Naive thymus-derived CD8-positive, alpha-beta T cell (primary cell): ENCODE measurements at regions not wholly inside any gene's neighbourhood (a gene's known extent, or its start where the extent isn't known, plus 50 kb on each side); places are given as distances from the start of the nearest gene placed in this dataset.
"Not testable (repeated sequence)": the region's sequence is repeated elsewhere in the genome, so short reads cannot be mapped to it uniquely, and the experiment has no call there.

Experiments used
- ATAC-seq, 2 donors: fragments of 150-1000 bp; cut with Tn5 transposase in 1 of 2; sonication (Bioruptor Pico), chemical (Tn5 transposase) in 1 of 2; 1 replicate in 1 of 2; 2 replicates in 1 of 2; pipeline ENCODE4 v1.10.0; 2021; ENCODE audit warnings: mild to moderate bottlenecking in 2 of 2, moderate library complexity in 2 of 2
- POLR2A ChIA-PET: fragments of 350-600 bp; sonication (Branson Sonifier 250); formaldehyde crosslinking; loops from one replicate; lab custom pipeline; 2021; ENCODE audit warnings: antibody characterized with exemption; lab: Charles Lee
- DNase-seq, 10 donors: peaks; one replicate each; pipeline versions ENCODE4 v3.0.0 to v3.0.0-alpha.2; 2020 to 2022
- H3K27ac Mint-ChIP-seq, 10 donors: one replicate each; pipeline ENCODE4 v1.8.0; 2020 to 2022; ENCODE audit warnings: mild to moderate bottlenecking in 10 of 10, mixed read lengths in 10 of 10, moderate library complexity in 4 of 10, inconsistent platforms in 1 of 10
- H3K27me3 Mint-ChIP-seq, 5 donors: one replicate each; pipeline ENCODE4 v1.8.0; 2021 to 2022; ENCODE audit warnings: mixed read lengths in 5 of 5
- H3K36me3 Mint-ChIP-seq, 3 donors: one replicate each; pipeline ENCODE4 v1.8.0; 2020 to 2022; ENCODE audit warnings: mixed read lengths in 3 of 3, mild to moderate bottlenecking in 2 of 3, inconsistent platforms in 1 of 3
- H3K4me1 Mint-ChIP-seq, 4 donors: one replicate each; pipeline ENCODE4 v1.8.0; 2021 to 2022; ENCODE audit warnings: mixed read lengths in 4 of 4
- H3K4me3 Mint-ChIP-seq, 10 donors: one replicate each; pipeline ENCODE4 v1.8.0; 2020 to 2022; ENCODE audit warnings: mild to moderate bottlenecking in 10 of 10, mixed read lengths in 10 of 10, moderate library complexity in 6 of 10, inconsistent platforms in 1 of 10
- H3K9me3 Mint-ChIP-seq, 9 donors: one replicate each; pipeline ENCODE4 v1.8.0; 2020 to 2022; ENCODE audit warnings: mixed read lengths in 9 of 9, mild to moderate bottlenecking in 3 of 9, inconsistent platforms in 1 of 9, moderate library complexity in 1 of 9

DNA sequence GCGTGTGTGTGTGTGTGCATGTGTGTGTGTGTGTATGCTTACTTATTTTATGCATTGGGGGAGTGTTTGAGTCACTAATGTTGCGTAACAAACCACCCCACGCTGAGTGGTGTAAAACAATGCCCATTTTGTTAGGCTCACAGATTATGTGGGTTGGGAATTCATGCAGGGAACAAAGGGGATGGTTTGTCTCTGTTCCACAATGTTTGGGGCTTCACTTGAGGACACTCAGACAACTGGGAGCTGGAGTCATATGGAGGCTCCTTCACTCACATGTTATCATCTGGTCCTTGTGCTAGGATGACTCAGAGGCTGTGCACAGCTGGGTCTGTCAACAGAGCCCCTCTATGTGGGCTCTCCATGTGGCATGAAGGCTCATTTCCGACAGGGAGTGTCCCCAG is 51.3 kb upstream of the LARGE1 start:
- no peaks in the 10 kb centered on the region for H3K4me1 Mint-ChIP-seq
- H3K4me3 Mint-ChIP-seq, result no peak overlapping the region
- H3K27me3 Mint-ChIP-seq, result peaks cover 0 to 27% (median 6%) of the 10 kb centered on the region in 5 donors
- H3K27ac Mint-ChIP-seq, result no peak overlapping the region
- ATAC-seq (no peak), DNase-seq (no peak)
- POLR2A ChIA-PET, result no interaction called here
- H3K9me3 Mint-ChIP-seq, result peaks cover 0 to 3% (median 0%) of the 10 kb centered on the region in 9 donors
- H3K36me3 Mint-ChIP-seq, result no peaks in the 10 kb centered on the region

DNA sequence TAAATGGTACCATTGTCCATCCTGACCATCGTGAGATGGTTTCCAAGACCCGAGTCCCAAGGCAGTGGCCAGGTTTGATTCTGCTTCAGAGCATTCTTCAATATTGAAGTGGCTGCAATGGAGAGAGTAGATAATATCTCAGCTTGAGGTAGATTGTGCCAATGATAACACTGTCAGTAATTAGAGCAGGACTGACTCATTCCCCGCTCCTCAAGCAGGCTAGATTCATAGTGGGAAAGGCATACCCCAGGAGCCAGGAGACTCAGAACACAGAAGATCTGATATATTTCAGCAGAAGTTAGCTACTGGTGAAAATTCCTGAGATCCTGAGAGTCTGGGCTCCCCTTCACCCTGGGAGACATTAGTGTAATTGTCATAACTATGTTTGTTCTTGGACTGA is 55.6 kb upstream of the LARGE1 start:
- Mint-ChIP-seq H3K9me3 (peaks cover 0 to 3% (median 0%) of the 10 kb centered on the region in 9 donors), H3K4me1 (no peaks in the 10 kb centered on the region), H3K4me3 (no peak overlapping the region), H3K36me3 (no peaks in the 10 kb centered on the region), H3K27me3 (peaks cover 2 to 22% (median 10%) of the 10 kb centered on the region in 5 donors), H3K27ac (no peak overlapping the region)
- ATAC-seq (no peak), DNase-seq (no peak)
- POLR2A ChIA-PET, result no interaction called here

DNA sequence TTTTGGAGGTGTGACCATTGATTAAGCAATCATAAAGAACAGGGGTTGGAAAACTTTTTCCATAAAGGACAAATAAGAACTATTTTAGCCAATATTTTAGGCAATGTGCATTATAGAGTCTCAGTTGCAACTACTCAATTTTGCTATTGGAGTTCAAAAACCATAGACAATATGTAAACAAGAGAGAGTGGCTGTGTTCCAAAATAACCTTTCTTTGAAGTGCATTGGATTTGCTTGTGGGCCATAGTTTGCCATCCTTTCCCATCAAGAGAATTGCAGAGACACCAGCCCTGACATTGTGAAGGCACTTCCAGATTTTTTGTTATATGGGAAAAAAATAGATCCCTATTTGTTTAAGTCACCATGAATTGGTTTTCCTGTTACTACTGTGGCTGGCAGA is 63.3 kb upstream of the LARGE1 start:
- Mint-ChIP-seq H3K4me1 (no peaks in the 10 kb centered on the region), H3K9me3 (peaks cover 0 to 9% (median 0%) of the 10 kb centered on the region in 9 donors), H3K27ac (no peak overlapping the region), H3K4me3 (no peak overlapping the region), H3K36me3 (no peaks in the 10 kb centered on the region), H3K27me3 (peaks cover 0 to 10% (median 9%) of the 10 kb centered on the region in 5 donors)
- no peak for DNase-seq
- POLR2A ChIA-PET, result no interaction called here
- no peak for ATAC-seq

DNA sequence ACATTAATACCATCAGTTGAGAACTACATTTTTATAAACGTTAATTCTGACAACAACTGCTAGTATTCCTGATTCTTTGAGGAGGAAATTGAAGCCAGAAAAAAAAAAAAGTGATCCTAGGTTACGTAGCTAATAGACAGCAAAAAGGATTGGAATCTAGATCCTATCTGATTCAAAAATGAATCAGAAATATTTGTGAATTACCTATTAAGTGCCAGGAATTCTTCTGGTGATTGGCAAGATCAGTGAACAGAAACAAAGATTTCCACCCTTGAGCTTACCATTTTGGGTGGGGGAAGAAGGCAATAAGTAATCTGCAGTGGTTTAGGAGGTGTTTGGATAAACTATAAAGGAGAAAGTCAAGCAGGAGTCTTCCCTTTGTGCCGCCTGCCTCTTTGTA is 63.9 kb upstream of the LARGE1 start:
- ATAC-seq (no peak), DNase-seq (no peak)
- Mint-ChIP-seq H3K4me3 (no peak overlapping the region), H3K36me3 (no peaks in the 10 kb centered on the region), H3K4me1 (no peaks in the 10 kb centered on the region), H3K27ac (no peak overlapping the region), H3K27me3 (peaks cover 0 to 10% (median 8%) of the 10 kb centered on the region in 5 donors), H3K9me3 (peaks cover 0 to 9% (median 0%) of the 10 kb centered on the region in 9 donors)
- POLR2A ChIA-PET, result no interaction called here

DNA sequence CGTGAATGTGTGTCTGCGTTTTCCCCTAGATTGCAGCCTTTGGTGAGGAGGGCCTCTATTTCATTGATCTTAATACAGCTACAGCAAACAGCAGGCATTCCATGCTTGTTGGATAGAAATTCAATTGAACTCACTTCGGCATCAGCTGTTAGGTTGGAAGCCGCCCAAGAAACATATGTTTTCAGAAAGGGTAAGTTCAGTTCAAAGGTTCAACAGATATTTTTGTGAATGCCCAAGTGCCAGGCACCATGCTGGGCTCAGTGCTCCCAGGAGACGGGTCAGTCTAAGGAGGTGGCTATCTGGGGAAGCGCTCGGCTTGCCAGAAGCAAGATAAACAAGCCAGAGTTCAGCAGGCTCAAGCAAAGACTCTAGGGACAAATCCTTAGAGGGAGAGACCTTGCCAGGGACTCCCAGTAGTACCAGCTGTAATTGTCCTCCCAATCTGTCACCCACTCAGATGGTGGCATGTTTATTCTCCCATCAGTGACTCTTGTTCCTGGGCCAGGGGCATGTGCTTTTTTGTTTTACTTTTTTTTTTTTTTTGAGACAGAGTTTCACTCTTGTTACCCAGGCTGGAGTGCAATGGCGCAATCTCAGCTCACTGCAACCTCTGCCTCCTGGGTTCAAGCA is 64.5 kb upstream of the LARGE1 start:
- Mint-ChIP-seq H3K27me3 (peaks cover 0 to 10% (median 8%) of the 10 kb centered on the region in 5 donors), H3K36me3 (no peaks in the 10 kb centered on the region), H3K4me3 (no peak overlapping the region), H3K4me1 (no peaks in the 10 kb centered on the region), H3K27ac (no peak overlapping the region), H3K9me3 (peaks cover 0 to 9% (median 0%) of the 10 kb centered on the region in 9 donors)
- ATAC-seq (no peak), DNase-seq (no peak)
- POLR2A ChIA-PET, result no interaction called here

DNA sequence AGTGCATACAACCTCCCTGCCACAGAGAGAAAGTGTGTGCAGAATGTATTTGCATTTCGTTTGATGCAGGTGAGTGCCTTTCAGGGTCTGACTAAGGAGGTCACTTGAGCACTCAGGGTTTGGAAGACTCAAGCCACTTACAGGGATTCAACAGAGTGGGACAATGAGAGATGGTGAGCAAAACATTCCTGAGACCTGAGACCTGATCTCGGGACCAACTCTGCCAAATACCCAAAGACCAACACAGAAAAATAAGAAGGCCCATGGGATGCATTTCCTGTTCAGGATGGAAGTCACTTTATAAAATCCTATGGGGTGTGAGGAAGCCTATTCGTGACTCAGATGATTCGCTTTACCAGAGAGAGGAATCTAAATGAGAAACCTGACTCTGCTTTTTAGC is 65.2 kb upstream of the LARGE1 start:
- Mint-ChIP-seq H3K4me3 (no peak overlapping the region), H3K36me3 (no peaks in the 10 kb centered on the region), H3K4me1 (no peaks in the 10 kb centered on the region), H3K27ac (peak overlapping the region in 1 of 10 donors; percentile 44), H3K27me3 (peaks cover 0 to 9% (median 8%) of the 10 kb centered on the region in 5 donors), H3K9me3 (peaks cover 0 to 6% (median 0%) of the 10 kb centered on the region in 9 donors)
- POLR2A ChIA-PET, result no interaction called here
- DNase-seq, result no peak
- ATAC-seq, result no peak

DNA sequence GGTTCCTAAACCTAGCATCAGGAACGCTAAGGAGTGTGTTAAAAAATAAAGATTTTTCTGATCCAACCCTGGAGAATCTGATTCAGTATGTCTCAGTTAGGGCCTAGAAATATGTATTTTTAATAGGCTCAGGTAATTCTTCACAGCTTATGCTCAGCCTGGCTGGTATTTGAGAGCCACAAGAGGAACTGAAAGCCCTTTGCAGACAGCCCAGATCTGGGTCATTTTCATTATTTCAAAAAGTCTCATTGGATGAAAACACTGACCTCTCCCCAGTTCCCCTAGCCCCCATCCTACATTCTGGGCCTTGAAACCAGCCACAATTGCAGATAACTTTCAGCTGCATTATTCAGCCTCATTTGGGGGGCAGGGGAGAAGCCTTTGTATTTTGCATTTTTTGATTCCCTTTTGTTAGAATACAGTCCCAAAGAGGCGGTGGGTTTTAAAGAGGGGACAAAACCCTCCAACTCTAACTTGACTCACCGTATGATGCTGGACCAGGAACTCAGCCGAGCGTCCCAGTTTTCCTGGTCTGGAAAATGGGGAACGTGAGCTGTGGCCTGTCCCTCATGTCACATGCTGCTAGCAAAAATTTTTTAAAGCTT is 66.0 kb upstream of the LARGE1 start:
- DNase-seq (no peak), ATAC-seq (no peak)
- Mint-ChIP-seq H3K36me3 (no peaks in the 10 kb centered on the region), H3K27ac (peak overlapping the region in 1 of 10 donors; percentile 50), H3K4me1 (no peaks in the 10 kb centered on the region), H3K9me3 (peaks cover 0 to 4% (median 0%) of the 10 kb centered on the region in 9 donors), H3K27me3 (peaks cover 0 to 9% (median 8%) of the 10 kb centered on the region in 5 donors), H3K4me3 (no peak overlapping the region)
- POLR2A ChIA-PET, result no interaction called here

DNA sequence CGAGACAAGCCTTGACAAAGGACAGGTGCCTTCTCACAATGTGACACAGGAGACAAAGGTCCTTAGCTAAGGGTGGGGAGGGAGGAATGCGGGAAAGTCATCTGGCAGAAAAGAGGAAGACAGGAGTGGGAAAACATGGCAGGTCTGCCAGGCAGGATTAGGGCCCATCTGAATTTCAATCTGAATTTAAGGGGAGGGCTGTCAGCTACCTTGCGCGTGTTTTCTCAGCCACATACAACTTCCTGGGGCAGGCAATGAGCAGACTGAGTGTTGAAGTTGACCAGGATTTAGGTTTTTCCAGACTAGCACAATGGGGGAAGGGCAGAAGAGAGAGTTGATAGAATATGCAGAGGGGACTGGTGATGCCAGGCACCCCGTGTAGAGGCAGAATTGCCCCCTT is 66.7 kb upstream of the LARGE1 start:
- Mint-ChIP-seq H3K27ac (peak overlapping the region in 1 of 10 donors; percentile 50), H3K27me3 (peaks cover 0 to 9% (median 8%) of the 10 kb centered on the region in 5 donors), H3K4me3 (no peak overlapping the region), H3K36me3 (no peaks in the 10 kb centered on the region), H3K4me1 (no peaks in the 10 kb centered on the region), H3K9me3 (peaks cover 0 to 4% (median 0%) of the 10 kb centered on the region in 9 donors)
- ATAC-seq, result no peak
- POLR2A ChIA-PET, result no interaction called here
- no peak for DNase-seq

DNA sequence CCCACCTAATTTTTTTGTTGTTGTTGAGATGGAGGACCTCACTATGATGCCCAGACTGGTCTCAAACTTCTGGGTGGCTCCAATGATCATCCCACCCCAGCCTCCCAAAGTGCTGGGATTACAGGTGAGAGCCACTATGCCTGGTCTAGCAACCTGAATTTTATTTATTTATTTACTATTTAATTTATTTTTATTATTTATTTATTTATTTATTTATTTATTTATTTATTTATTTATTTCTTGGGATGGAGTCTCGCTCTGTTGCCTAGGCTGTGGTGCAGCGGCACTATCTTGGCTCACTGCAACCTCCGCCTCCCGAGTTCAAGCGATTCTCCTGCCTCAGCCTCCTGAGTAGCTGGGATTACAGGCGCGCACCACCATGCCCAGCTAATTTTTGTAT is 69.0 kb upstream of the LARGE1 start:
- H3K36me3 Mint-ChIP-seq, DNase-seq, H3K27ac Mint-ChIP-seq, ATAC-seq, POLR2A ChIA-PET, H3K9me3 Mint-ChIP-seq, H3K27me3 Mint-ChIP-seq, H3K4me3 Mint-ChIP-seq, H3K4me1 Mint-ChIP-seq: not testable (repeated sequence)

DNA sequence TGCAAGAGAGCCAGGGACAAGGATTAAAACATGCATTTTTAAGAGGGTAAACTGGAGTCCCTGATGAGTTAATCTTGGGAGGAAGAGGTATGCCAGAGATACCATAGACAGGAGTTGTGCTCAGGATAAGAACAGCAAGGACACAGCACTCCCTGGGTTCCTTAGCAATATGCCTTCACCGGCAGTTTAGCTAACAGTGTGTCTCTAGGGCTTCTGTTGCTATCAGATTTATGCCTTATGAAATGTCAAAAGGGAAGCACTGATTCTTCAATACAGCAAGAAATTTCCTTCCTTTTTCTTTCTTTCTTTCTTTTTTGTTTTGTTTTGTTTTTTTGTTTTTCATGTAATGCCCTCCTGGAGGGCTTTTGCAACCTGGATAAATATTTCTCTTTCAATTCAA is 71.3 kb upstream of the LARGE1 start:
- DNase-seq (no peak), ATAC-seq (no peak)
- POLR2A ChIA-PET, result no interaction called here
- Mint-ChIP-seq H3K4me3 (no peak overlapping the region), H3K27me3 (peaks cover 0 to 21% (median 6%) of the 10 kb centered on the region in 5 donors), H3K36me3 (no peaks in the 10 kb centered on the region), H3K4me1 (no peaks in the 10 kb centered on the region), H3K27ac (no peak overlapping the region), H3K9me3 (peaks cover 0 to 9% (median 2%) of the 10 kb centered on the region in 9 donors)

DNA sequence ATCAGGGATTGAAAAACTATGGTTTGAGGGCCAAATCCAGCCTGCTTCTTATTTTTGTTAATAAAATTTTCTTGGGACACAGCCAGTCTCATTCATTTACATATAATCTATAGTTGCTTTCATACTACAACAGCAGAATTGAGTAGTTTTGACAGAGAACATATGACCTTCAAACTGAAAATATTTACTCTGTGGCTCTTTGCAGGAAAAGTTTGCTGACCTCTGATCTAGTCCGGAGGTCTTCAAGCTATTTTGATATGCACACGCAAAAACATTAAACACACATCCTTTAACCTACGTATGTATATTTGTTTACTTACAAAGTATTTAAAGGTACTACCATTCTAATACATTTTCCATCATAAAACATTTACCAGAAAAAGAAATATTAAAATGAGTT is 76.5 kb upstream of the LARGE1 start:
- peak overlapping the region in 1 of 10 donors; percentile 81 for H3K27ac Mint-ChIP-seq
- no peak for ATAC-seq
- no peak overlapping the region for H3K4me3 Mint-ChIP-seq
- no peaks in the 10 kb centered on the region for H3K4me1 Mint-ChIP-seq
- H3K9me3 Mint-ChIP-seq, result peaks cover 8 to 44% (median 23%) of the 10 kb centered on the region in 9 donors
- POLR2A ChIA-PET, result no interaction called here
- H3K27me3 Mint-ChIP-seq, result peaks cover 0 to 12% (median 3%) of the 10 kb centered on the region in 5 donors
- no peak for DNase-seq
- H3K36me3 Mint-ChIP-seq, result peaks cover 0 to 19% (median 0%) of the 10 kb centered on the region in 3 donors

DNA sequence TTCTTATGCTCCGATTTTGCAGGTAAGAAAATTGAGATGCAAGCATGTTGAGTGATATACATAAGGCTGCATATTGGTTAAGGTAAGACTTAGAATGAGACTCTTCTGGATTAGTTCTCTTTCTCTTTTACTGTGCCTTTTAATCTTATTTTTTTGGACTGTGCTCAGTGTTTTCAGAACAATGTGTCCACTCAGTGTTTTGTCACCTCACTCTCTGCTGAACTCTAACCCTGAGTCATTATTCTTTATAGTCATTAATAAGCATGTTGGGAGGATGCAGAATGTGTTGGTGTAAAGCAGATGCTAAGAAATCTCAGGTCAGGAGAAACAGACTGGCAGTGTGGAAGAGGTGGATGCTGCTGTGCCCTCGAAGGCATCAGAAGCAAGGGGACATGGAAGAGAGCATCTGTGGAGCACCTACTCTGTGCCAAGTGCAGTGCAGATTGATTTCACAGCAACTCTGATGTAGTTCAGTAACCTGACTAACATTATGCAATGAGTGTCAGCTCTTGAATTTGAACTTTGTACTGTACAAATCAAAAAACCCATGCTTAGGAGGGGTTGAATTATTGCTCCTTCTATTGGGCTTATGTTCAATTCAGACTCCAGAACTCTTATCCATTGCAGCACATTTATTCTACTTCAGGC is 80.7 kb upstream of the LARGE1 start:
- Mint-ChIP-seq H3K27me3 (peaks cover 0 to 11% (median 0%) of the 10 kb centered on the region in 5 donors), H3K36me3 (peaks cover 0 to 19% (median 0%) of the 10 kb centered on the region in 3 donors), H3K4me3 (no peak overlapping the region), H3K4me1 (no peaks in the 10 kb centered on the region), H3K9me3 (peaks cover 6 to 49% (median 35%) of the 10 kb centered on the region in 9 donors), H3K27ac (no peak overlapping the region)
- ATAC-seq (no peak), DNase-seq (no peak)
- POLR2A ChIA-PET, result no interaction called here
